Ectodermal cell (in vitro differentiated cells): ENCODE measurements at regions not wholly inside any gene's neighbourhood (a gene's known extent, or its start where the extent isn't known, plus 50 kb on each side); places are given as distances from the start of the nearest gene placed in this dataset.

ENCODE experiments used
- H3K27ac ChIP-seq: 2 replicates; pipeline ENCODE4 v1.7.0; 2013; ENCODE audit warnings: mild to moderate bottlenecking, low read depth, low read length; ENCODE audit not compliant: insufficient read depth, poor library complexity, severe bottlenecking
- H3K27me3 ChIP-seq: 2 replicates; pipeline ENCODE4 v1.7.0; 2013; ENCODE audit warnings: mild to moderate bottlenecking, low read length; ENCODE audit not compliant: insufficient read depth, control insufficient read depth, poor library complexity, severe bottlenecking
- H3K36me3 ChIP-seq: one replicate; pipeline ENCODE4 v1.7.0; 2013; ENCODE audit warnings: low read length; ENCODE audit not compliant: control insufficient read depth, insufficient read depth
- H3K4me1 ChIP-seq: one replicate; pipeline ENCODE4 v1.7.0; 2013; ENCODE audit warnings: low read length; ENCODE audit not compliant: control insufficient read depth, insufficient read depth
- H3K4me3 ChIP-seq: 2 replicates; pipeline ENCODE4 v1.7.0; 2013; ENCODE audit warnings: low read depth, low read length, control low read depth; ENCODE audit not compliant: insufficient read depth
- H3K9me3 ChIP-seq: 2 replicates; pipeline ENCODE4 v1.7.0; 2013; ENCODE audit warnings: mild to moderate bottlenecking, low read length, moderate library complexity; ENCODE audit not compliant: control insufficient read depth
- WGBS, 2 experiments: methylation state at CpG; one replicate each; pipeline ENCODE4 v1.1.7; 2013; ENCODE audit warnings: missing lambda C conversion rate in 2 of 2; 5-methylcytosine and 5-hydroxymethylcytosine counted together

- Histone ChIP-seq H3K27me3 (no peaks in the 10 kb centered on the region), H3K9me3 (no peaks in the 10 kb centered on the region), H3K4me3 (no peak overlapping the region), H3K36me3 (no peaks in the 10 kb centered on the region), H3K4me1 (peaks cover 10% of the 10 kb centered on the region), H3K27ac (no peak overlapping the region)
- WGBS, 2 experiments = 93 to 94% methylated on average over 1 of the region's 1 CpG
These were observed 152.0 kb upstream of the HS3ST3A1 start for GRCh38 chr17:13753771-13754170.

GRCh38 chr17:13755851-13756250 is 154.1 kb upstream of the HS3ST3A1 start:
- no peaks in the 10 kb centered on the region for H3K27me3 ChIP-seq
- H3K36me3 ChIP-seq = no peaks in the 10 kb centered on the region
- H3K9me3 ChIP-seq = no peaks in the 10 kb centered on the region
- 91% methylated on average over 6 to 8 of the region's 8 CpGs for WGBS, 2 experiments
- no peak overlapping the region for H3K4me3 ChIP-seq
- H3K4me1 ChIP-seq = no peaks in the 10 kb centered on the region
- no peak overlapping the region for H3K27ac ChIP-seq

GRCh38 chr17:13756763-13757162 is 155.0 kb upstream of the HS3ST3A1 start:
- 90 to 92% methylated on average over 2 of the region's 2 CpGs for WGBS, 2 experiments
- Histone ChIP-seq H3K27ac (no peak overlapping the region), H3K36me3 (no peaks in the 10 kb centered on the region)

DNA sequence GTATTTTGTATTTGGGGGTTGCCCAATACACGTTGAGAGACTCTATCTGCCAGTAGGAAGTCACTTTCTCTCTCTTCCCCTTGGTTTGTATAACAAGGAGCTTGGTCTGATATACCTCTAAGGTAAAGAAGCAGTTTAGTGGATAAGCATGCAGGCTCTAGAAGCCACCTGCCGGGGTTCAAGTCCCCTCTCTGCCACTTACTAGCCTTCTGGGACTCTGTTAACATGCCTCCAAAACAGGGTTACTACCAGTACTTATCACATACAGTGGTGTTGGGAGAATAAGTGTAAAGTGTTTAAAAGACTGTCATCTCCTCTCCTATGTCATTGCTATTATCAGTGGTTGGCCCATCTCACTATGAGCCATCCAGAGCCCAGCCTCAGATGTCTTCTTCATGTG is 156.1 kb upstream of the HS3ST3A1 start:
- WGBS, 2 experiments = 80 to 92% methylated on average over 2 of the region's 2 CpGs
- Histone ChIP-seq H3K4me3 (no peak overlapping the region), H3K4me1 (no peaks in the 10 kb centered on the region), H3K36me3 (no peaks in the 10 kb centered on the region), H3K9me3 (no peaks in the 10 kb centered on the region), H3K27ac (no peak overlapping the region), H3K27me3 (no peaks in the 10 kb centered on the region)

More at GRCh38 chr17:13756763-13757162, 155.0 kb upstream of the HS3ST3A1 start:
- no peaks in the 10 kb centered on the region for H3K4me1 ChIP-seq
- no peak overlapping the region for H3K4me3 ChIP-seq
- H3K27me3 ChIP-seq = no peaks in the 10 kb centered on the region
- no peaks in the 10 kb centered on the region for H3K9me3 ChIP-seq

GRCh38 chr17:13759518-13760335 is 158.0 kb upstream of the HS3ST3A1 start:
- H3K27me3 ChIP-seq = no peaks in the 10 kb centered on the region
- no peak overlapping the region for H3K4me3 ChIP-seq
- no peaks in the 10 kb centered on the region for H3K9me3 ChIP-seq
- no peaks in the 10 kb centered on the region for H3K36me3 ChIP-seq
- WGBS, 2 experiments = 84 to 90% methylated on average over 4 to 6 of the region's 6 CpGs
- no peak overlapping the region for H3K27ac ChIP-seq
- no peaks in the 10 kb centered on the region for H3K4me1 ChIP-seq

DNA sequence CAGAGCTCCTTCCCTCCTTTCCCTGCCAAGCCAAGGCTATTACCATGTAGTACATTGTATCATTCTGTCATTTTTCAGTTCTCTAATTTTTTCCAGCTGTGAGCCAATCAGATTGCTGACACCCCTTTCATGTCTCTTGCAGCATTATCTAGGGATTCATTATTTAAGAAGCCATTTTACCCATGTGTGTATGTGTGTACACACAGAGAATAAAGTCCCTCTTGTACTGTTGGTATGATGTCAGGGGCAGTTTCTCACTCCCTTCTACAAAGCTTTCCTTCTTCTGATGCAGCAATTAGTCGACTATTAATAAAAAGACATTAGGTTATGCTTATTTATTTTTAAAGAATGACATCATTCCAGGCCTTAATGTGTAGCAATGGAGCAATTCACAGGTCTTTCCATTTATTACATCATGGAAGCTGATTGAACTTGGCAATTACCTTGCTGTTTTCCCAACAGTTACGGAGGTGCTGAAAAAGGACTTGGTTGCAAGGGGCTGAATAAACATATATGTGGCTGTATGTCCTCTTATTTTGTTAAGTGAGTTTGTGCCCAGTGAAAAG is 159.4 kb upstream of the HS3ST3A1 start:
- H3K27ac ChIP-seq = no peak overlapping the region
- H3K27me3 ChIP-seq = no peaks in the 10 kb centered on the region
- 100% methylated on average over 1 to 2 of the region's 2 CpGs for WGBS, 2 experiments
- no peaks in the 10 kb centered on the region for H3K36me3 ChIP-seq
- no peaks in the 10 kb centered on the region for H3K4me1 ChIP-seq
- no peaks in the 10 kb centered on the region for H3K9me3 ChIP-seq
- H3K4me3 ChIP-seq = no peak overlapping the region

DNA sequence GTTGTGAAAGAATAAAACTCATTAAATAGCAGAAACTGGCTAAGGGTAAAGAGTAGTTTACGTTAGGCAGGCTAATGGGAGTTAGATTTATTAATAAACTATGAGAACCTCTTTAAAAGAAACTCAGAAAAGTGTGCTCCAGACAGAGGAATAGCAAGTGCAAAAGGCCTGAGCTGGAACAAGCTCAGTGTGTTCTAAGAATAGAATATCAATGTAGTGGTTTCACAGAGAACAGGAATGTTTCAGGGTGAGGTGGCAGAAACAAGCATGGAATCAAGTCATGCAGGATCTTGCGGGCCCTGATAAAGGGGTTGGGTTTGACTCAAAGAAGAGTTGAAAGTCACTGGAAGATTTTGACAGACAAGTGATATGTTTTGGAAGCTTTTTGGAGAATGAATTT is 164.0 kb upstream of the HS3ST3A1 start:
- Histone ChIP-seq H3K9me3 (no peaks in the 10 kb centered on the region), H3K27ac (no peak overlapping the region), H3K4me3 (no peak overlapping the region), H3K27me3 (no peaks in the 10 kb centered on the region), H3K4me1 (no peaks in the 10 kb centered on the region), H3K36me3 (no peaks in the 10 kb centered on the region)
- 95 to 96% methylated on average over 2 of the region's 2 CpGs for WGBS, 2 experiments

DNA sequence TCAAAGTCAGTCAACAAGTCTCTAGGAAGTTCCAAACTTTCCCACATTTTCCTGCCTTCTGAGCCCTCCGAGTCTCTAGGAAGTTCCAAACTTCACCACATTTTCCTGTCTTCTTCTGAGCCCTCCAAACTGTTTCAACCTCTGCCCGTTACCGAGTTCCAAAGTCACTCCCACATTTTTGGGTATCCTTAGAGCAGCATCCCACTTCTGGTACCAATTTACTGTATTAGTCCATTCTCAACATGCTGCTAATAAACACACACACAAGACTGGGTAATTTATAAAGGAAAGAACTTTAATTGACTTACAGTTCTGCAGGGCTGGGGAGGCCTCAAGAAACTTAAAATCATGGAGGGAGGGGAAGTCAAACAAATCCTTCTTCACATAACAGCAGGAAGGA is 169.0 kb upstream of the HS3ST3A1 start:
- Histone ChIP-seq H3K27me3 (no peaks in the 10 kb centered on the region), H3K27ac (no peak overlapping the region), H3K36me3 (no peaks in the 10 kb centered on the region), H3K4me1 (no peaks in the 10 kb centered on the region), H3K9me3 (no peaks in the 10 kb centered on the region), H3K4me3 (no peak overlapping the region)
- 88 to 94% methylated on average over 3 of the region's 3 CpGs for WGBS, 2 experiments

GRCh38 chr17:13775450-13775849 is 173.7 kb upstream of the HS3ST3A1 start:
- 49 to 51% methylated on average over 3 of the region's 3 CpGs for WGBS, 2 experiments
- H3K27me3 ChIP-seq = no peaks in the 10 kb centered on the region
- no peaks in the 10 kb centered on the region for H3K9me3 ChIP-seq
- no peaks in the 10 kb centered on the region for H3K36me3 ChIP-seq
- no peak overlapping the region for H3K27ac ChIP-seq
- no peaks in the 10 kb centered on the region for H3K4me1 ChIP-seq
- no peak overlapping the region for H3K4me3 ChIP-seq

- Histone ChIP-seq H3K27me3 (no peaks in the 10 kb centered on the region), H3K4me3 (no peak overlapping the region), H3K27ac (no peak overlapping the region), H3K36me3 (no peaks in the 10 kb centered on the region), H3K9me3 (no peaks in the 10 kb centered on the region), H3K4me1 (no peaks in the 10 kb centered on the region)
- 89 to 96% methylated on average over 7 of the region's 7 CpGs for WGBS, 2 experiments
These were observed 174.4 kb upstream of the HS3ST3A1 start for GRCh38 chr17:13776027-13776551.
